ENCODE measurements at regions not wholly inside any gene's neighbourhood (a gene's known extent, or its start where the extent isn't known, plus 50 kb on each side); places are given as distances from the start of the nearest gene placed in this dataset.

DNA sequence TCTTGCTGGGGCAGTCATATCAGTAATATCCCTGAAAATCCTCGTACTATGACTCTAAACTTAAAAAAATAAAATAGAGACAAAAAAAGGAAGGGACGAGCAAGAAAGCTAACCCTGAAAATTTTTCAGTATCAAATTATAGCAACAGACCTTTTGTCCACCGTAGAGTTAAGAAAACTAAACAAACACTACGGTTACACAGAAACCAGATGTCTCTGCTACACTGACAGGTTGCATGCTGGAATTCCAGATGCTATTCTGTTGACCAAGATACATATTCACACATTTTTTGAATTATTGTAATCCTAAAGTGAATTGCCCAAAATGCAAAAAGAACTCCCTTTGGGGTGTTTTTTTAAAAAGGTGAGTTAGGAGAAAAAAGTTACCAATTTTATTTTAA lies 66.9 kb upstream of the SELENOP start:
- TF ChIP-seq, protein P1, sequence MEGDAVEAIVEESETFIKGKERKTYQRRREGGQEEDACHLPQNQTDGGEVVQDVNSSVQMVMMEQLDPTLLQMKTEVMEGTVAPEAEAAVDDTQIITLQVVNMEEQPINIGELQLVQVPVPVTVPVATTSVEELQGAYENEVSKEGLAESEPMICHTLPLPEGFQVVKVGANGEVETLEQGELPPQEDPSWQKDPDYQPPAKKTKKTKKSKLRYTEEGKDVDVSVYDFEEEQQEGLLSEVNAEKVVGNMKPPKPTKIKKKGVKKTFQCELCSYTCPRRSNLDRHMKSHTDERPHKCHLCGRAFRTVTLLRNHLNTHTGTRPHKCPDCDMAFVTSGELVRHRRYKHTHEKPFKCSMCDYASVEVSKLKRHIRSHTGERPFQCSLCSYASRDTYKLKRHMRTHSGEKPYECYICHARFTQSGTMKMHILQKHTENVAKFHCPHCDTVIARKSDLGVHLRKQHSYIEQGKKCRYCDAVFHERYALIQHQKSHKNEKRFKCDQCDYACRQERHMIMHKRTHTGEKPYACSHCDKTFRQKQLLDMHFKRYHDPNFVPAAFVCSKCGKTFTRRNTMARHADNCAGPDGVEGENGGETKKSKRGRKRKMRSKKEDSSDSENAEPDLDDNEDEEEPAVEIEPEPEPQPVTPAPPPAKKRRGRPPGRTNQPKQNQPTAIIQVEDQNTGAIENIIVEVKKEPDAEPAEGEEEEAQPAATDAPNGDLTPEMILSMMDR (conservative IDR thresholded peaks at IDR 0.05): no peak
- peak overlapping the region; percentile 52 for H3K27ac ChIP-seq

GRCh38 chr5:42878041-42878440 lies 66.3 kb upstream of the SELENOP start:
- TF ChIP-seq, protein P1 (conservative IDR thresholded peaks at IDR 0.05): no peak
- peak overlapping the region; percentile 52; the same call in 1 of the 2 replicates for H3K27ac ChIP-seq

- TF ChIP-seq, protein P1 (conservative IDR thresholded peaks at IDR 0.05): no peak
- H3K27ac ChIP-seq: no peak overlapping the region
Measured at GRCh38 chr5:42877431-42877830, 65.7 kb upstream of the SELENOP start.

DNA sequence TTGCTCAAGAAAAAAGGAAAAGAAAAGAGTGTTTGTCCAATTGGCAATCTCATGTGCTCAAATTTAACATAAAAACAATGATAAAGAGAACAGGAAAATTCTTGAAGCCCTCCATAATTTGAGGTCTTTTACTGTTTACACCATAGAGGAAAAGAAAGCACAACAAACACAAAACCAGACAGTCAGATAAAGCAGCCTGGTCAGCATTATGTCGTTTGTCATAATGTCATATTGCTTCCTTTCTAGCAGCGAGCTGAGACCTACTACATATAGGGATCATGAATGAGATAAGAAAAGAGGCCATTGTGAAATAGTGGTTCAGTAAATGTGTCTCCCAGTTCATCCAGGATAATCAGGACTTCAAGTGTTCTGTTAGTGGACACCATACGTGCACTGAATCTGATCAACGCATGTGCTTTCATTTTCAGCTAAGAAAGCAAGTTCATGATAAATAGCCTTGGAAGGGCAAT lies 64.7 kb upstream of the SELENOP start:
- no peak overlapping the region for H3K27ac ChIP-seq
- TF ChIP-seq, protein P1 (conservative IDR thresholded peaks at IDR 0.05): no peak

- H3K27ac ChIP-seq: no peak overlapping the region
- TF ChIP-seq, protein P1 (conservative IDR thresholded peaks at IDR 0.05): no peak
Measured at GRCh38 chr5:42875785-42876374, 64.2 kb upstream of the SELENOP start.

DNA sequence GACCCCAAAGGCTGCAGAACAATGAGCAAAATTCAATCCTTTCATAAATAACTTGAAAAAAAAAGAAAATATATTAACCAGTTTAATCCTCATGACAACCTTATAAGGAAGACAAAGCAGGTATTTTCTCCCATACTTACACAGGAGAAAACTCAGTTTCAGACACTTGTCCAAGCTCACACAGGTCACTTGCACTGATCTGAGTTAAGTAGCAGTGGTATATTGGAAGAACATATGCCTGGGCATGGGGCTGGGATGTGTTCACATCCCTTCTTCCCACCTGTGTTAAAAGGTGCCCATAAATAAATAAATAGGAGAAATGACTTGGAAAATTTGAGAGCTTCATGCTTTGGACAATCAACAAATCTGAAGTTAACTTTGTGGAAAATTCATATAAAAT lies 63.5 kb upstream of the SELENOP start:
- TF ChIP-seq, protein P1 (conservative IDR thresholded peaks at IDR 0.05): no peak
- no peak overlapping the region for H3K27ac ChIP-seq

DNA sequence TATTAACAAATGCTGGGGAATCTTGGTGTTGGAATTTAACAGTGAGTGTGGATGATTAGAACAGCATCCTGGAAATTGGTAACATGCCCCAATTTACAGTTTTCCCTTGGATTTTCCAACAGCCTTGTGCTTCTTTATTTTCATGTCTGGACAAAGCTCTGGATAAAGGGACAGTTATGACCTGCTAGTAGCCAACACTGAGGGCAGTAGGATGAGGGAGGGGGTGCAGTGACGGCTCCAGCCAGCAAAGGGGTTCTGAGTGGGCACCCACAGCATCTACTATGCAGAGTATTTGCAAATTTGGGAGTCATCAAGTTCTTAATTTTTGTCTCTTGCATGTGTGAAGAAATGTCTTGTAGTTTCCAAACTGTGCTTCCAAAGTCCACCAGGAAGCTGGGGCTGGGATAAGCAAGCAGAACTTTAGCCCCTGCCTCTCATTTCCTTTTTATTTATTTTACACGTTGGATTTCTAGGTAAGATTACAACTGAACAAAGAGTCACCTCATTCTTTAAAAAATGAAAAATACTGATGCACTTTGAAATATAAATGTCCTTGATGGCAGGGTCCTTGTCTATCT lies 63.0 kb upstream of the SELENOP start:
- TF ChIP-seq, protein P1 (conservative IDR thresholded peaks at IDR 0.05): no peak
- no peak overlapping the region for H3K27ac ChIP-seq

Data from VCaP (cell line).